DOHH2 (cell line): ENCODE measurements at regions not wholly inside any gene's neighbourhood (a gene's known extent, or its start where the extent isn't known, plus 50 kb on each side); places are given as distances from the start of the nearest gene placed in this dataset.

Experiments
- CTCF ChIP-seq: fragments of 200-600 bp; sonication (generic); IDR thresholded peaks from one replicate; pipeline ENCODE4 v1.5.1; 2014; ENCODE audit warnings: antibody characterized with exemption, mild to moderate bottlenecking, low read depth, low read length; ENCODE audit not compliant: poor library complexity, severe bottlenecking
- EZH2phosphoT487 ChIP-seq: fragments of 200-600 bp; sonication (generic); IDR thresholded peaks from 2 replicates; pipeline ENCODE4 v1.6.1; 2017; ENCODE audit warnings: borderline replicate concordance, mild to moderate bottlenecking, antibody characterized with exemption, low read length, moderate library complexity, mixed read lengths

- TF ChIP-seq CTCF (no peak), EZH2phosphoT487 (no peak)
Observed at GRCh38 chr4:162849937-162850336, 316.8 kb downstream of the NAF1 start.
